NCI-H774 (cell line): ENCODE measurements at regions not wholly inside any gene's neighbourhood (a gene's known extent, or its start where the extent isn't known, plus 50 kb on each side); places are given as distances from the start of the nearest gene placed in this dataset.

ENCODE experiments used
- DNase-seq: peaks from one replicate; lab custom pipeline; 2025; lab: John Stamatoyannopoulos, UW

DNA sequence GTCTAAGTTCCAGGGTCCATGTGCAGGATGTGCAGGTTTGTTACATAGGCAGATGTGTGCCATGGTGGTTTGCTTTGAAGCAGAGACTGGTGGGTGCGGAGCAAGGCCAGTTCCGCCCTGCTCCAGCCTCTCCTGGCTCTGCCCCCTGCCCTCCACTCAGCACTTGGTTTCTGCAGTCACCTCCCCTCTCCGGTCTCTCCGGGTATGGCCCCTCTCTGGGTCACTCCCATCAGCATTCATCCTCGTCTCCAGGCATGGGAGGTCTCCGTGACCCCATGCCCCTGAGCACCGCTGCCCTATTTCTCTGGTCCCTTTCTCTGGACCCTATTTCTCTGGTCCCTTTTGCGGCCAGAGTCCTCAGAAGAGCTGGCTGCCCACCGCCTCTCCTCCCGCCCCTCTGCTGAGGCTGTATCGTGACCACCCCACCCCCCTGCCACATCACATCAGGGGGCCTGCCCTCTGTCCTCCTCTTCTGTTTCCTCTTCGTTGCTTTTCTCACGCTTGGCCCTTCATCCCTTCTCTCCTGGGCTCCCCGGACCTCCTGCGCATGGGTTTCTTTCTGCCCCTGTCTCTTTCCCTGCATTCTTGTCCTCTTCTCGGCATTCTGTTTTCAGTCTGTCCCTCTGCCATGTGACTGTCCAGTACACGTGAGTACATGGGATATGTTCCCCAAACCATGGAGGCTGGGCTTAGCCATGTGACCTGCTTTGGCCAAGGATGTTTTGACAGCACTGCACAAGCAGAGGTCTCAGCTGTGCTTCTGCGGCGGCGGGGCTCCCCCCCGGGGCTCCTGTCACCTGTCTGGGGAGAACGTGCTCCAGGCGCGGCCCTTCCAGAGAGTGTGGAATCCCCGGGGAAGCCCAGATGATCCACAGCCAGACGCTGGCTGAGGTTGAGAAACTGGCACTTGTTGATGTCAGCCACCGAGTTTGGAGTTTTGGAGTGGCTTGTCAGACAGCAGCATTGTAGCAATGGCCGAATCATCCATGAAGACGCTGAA lies 54.4 kb upstream of the C1orf174 start:
- DNase-seq: no peak

DNA sequence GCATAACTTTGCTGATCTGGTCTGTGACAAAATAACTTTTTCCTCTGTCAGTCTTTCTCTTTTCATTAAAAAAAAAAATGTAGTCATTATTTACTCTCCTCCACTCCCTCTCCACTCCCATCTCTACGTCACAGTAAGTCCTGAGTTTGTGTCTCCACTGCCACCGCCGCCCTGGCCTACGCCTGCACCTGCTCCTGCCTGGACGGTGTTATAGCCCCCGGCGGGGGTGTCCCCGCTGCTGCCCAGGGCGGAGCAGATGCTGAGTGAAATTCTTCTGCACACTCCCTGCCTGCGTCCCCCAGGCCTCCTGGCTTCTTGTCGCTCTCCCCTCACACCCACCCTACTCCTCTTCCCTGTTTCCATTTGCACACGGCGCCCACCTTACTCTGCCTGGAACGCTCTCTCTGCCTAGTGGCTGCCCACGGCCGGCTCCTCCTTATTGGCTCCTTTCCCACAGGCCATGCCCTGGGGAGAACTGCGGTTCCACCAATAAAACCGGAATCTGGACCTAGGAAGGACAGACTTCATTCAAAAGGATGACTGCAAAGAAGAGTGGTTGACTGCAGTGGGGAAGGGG lies 55.2 kb upstream of the C1orf174 start:
- no peak for DNase-seq

DNA sequence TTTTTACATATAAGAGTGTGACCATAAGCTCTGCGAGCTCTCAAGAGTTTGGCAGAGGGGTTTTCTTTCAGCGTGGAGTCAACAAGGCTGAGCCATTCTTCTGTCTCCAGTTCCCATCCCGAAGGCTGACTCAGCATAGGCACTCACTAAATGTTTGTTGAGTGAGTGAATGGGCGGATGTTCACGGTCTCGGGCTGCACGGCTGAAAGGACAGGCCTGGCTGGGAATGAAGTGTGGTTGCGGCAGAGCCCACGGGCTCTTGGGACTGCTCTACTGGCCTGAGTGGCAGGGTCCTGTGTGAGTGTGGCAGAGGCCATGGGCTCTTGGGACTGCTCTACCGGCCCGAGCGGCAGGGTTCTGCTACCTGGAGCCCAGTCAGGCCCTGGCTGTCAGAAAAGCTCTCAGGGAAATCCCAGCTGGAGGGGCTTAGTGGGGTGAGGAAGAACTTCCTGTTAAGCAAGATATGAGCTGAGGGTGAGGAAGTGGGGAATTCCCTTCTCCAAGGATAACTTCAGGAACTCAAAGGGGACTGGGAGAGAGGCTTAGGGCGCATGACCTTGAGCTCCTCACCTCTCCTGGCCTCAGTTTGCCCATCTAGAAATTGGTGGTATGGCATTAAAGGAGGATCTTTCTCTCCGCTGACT lies 56.6 kb upstream of the C1orf174 start:
- DNase-seq: no peak

DNA sequence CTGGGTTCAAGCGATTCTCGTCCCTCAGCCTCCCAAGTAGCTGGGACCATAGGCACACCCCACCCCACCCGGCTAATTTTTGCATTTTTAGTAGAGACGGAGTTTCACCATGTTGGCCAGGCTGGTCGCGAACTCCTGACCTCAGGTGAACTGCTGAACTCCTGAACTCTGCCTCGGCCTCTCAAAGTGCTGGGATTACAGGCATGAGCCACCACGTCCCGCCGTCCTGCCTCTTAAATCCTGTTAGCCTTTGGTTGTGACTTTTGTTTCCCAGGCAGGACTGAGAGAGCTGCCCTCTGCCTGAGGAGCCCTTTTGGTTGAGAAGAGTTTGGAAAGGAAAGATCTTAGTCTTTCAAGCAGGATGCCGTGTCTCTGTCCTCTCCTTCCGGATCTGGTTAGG lies 59.3 kb upstream of the C1orf174 start:
- DNase-seq: no peak

DNA sequence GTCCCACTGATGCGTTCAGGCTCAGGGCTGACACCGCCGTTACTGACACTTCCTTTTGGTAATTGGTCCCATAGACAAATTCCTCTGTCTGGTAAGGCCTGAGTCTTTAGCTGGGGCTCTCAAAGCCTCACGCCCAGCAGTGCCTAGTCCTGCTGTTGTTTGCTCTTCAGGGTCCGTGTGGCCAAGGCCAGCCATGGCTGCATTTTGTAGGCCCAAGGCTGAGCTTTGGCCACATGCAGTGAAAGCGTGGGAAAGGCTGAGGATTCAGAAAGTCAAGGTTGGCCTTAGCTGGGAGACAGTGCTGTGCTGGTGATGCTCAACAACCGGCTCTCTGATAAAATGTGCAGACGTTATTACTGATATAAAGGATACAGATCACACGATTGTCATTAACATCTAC lies 63.5 kb upstream of the C1orf174 start:
- no peak for DNase-seq

DNA sequence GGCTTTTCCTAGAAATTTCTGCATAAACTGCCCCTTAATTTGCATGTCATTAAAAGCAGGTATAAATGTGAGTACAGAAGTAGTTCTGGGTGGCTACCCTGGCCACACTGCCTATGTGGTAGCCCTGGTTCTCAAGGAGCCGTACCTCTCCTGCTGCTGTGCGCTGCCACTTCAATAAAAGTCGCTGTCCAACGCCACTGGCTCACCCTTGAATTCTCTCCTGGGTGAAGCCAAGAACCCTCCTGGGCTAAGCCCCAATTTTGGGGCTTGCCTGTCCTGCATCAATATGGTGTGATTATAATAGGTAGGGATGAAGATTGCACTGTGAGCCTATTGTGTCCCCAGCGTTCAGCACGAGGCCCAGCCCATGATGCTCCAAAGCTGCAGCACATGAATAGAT lies 65.6 kb upstream of the C1orf174 start:
- no peak for DNase-seq

DNA sequence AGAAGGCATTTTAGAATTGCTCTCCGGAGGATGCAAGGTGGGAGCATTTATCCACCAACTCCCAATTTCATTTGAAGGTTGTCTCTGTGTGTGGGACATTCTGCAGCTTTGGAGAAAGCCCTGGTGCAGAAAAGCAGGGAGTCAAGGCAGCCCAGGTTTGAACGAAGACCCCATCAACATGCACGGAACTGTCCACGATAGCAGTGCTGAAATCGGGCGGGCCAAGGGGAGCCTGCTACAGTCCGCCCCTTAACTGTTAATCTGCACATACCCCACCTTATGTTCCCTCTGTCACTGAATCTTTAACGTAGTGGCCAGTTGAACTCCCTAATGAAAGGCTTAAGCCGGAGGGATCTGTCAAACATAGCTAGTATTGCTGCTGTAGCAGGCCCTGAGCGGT lies 68.8 kb upstream of the C1orf174 start:
- DNase-seq: no peak

DNA sequence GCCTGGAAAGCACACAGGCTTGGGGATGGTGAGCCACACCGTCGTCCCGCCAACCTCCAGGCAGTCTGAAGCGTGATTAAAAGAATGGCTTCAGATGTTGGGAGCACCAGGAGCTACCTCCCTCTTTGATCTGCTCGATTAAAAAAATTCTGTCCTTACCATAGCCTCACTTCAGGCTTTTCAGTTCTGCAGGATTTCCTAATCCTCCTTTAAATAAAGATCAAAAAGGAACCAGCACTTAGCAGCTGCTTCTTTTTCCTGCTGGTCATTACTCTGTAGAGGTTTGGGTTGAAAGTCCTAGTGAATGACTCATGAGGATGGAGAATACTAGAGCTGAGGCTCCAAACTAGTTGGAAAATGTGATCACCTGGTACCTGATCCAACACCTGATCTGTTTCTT lies 71.9 kb upstream of the C1orf174 start:
- no peak for DNase-seq

DNA sequence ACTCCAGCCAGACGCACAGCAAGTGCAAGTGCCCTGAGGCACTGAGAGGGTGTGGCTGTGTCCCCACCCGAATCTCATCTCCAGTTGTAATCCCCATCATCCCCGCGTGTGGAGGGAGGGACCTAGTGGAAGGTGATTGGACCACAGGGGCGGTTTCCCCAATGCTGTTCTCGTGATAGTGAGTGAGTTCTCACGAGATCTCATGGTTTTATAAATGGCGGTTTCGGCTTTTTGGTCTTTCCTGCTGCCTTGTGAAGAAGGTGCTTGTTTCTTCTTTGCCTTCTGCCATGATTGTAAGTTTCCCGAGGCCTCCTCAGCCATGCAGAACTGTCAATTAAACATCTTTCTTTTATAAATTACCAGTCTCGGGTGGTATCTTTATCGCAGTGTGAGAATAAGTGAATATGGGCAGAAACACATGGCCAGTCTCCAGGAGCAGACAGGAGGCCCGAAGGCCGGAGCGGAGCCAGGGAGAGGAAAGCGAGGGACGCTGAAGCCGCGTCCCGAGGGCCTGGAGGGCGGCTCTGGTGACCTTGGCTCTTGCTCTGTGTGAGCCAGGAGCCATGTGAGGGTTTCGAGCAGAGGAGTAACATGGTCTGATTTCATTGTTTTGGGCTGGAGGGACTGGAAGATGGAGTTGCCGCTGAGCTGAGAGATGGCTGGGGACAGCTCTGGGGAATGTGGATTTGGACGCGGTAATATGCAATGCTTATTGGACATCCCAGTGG lies 76.0 kb upstream of the C1orf174 start:
- no peak for DNase-seq

DNA sequence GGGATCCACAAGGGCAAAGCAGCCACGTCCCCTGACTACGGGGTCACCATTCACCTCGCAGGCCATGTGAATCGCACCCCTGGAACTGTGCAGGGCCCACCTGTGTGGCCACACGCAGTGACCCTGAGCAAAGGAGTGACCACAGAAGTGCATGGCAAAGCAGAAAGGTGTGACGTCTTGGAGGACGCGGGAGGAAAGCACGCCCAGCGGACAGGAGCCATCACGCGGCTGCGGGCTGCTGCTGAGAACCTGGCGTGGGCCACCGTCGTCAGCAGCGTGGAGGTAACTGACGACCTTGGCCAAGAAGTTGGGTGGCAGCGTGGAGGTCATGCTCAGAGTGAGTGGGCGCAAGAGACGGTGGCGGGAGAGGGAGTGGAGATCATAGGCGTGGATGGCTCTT lies 76.7 kb upstream of the C1orf174 start:
- no peak for DNase-seq

DNA sequence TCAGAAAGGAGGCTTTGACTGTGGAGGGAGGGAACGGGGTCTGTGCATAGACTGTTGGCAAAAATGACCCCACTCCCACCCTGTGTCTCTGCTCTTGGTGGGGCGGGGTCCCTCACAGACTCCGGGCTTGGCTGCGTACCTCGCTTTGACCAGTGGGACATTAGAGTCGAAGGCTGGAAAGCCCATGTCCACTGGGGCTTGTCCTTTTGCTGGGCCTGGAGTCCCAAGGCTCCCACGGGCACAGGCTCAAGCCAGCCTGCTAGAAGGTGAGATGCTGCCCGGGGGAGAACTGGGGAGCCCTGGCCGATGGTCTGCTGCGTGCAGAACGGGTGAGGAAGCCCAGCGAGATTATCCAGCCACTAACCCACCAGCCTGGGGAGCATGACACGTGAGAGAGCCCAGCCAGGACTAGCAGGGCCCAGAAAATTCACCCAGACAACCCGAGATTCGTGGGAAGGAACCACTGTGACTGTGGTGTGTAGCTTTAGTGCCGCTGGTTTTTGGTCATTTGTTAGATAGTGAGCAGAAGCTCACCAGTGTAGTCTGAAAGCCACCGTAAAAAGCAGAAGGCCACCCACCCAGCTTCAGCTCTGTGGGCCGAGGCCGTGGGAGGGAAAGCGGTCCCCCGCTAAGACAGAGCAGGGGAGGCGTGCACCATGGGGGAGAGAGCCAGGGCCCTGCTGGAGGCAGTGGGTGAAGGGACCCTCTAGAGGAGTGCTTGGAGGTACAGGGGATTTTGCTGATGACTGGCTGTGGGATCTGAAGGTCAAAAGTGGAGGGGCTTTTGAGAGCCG lies 78.3 kb upstream of the C1orf174 start:
- DNase-seq: no peak

DNA sequence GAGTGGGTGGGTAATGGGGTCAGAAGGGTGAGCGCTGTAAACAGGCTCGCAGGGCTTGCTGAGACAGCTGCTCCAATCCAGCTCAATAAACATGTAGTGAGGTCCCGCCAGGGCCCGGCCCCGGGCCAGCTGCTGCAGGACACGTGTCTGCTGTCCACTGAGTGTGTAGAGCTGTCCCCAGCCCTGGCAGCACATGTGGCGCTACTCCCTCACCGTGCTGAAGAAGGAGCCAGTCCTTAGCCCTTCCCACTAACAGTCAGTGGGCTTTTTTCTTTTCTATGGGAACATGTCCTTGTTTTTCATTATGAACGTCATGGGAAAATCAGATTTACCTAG lies 78.9 kb upstream of the C1orf174 start:
- no peak for DNase-seq

DNA sequence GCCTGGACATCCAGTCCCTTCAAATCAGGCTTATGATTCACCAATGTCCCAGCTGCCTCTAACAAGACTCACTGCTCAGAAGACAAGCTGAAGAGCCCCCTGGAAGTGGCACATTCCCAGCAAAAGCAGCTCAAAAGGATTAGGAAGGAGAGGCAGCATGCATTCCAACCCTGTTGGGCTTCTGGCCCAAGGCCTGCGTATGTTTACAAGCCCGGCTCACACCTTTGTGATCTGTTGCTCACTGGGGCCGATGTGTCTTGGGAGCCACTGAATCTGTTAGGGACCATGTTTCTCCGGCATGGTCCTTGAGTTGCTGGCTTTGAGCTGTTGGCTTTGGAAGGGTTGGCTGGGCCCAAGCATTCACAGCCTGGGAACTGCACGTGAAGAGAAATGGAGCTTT lies 81.2 kb upstream of the C1orf174 start:
- no peak for DNase-seq

DNA sequence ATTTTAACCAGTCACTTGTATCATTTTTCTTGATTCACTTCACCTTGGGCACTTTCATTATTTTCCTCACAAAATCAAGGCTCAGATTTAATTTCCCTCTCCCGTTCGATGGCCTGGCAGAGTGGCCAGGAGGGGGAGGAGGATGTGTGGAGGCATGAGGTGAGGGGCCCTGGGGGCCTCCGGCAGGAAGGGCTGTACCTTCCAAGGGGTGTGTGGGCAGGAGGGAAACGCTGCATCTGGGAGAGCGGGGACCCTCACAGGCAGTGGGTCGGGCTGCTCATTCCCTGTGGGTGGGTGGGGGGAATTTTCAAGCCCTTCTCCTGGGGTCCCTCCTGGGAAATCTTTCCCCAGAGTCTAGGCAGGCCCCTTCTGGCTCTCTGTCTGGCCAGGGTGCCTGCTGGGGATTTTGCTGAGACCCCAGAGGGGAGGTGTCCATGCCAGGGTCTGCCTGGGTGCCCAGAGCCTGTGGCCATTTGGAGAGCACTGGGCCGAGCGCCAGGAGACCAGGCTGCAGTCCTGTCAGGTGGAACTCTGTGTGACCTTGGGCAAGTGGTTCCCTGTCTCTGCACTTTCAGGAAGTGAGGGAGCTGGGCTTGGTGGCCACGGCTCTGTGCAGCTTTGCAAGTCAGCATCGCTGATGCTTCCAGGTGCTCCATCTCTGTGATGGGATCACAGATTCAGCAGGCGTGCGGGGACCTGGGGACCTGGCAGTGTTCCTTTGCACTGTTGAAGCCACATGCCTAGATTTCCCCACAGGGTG lies 81.9 kb upstream of the C1orf174 start:
- no peak for DNase-seq

DNA sequence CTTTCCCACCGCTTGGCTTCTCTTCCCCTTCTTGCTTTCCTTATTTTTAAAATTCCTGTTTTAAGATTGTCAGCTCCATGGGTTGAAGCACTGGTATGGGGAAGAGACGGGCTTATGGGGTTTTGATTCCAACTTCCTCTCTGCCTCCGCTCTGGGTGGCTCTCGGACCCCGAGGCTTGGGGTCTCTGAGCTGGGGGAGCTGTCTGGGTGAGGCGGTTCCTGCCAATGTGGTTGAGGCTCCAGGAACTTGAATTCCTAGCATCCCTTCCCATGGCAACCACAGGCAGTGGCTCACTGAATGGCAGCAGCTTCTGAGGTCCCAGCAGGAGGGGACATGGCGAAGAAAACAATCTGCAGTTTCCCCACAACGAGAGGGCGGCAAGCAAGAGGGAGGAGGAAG lies 83.1 kb upstream of the C1orf174 start:
- DNase-seq: no peak

DNA sequence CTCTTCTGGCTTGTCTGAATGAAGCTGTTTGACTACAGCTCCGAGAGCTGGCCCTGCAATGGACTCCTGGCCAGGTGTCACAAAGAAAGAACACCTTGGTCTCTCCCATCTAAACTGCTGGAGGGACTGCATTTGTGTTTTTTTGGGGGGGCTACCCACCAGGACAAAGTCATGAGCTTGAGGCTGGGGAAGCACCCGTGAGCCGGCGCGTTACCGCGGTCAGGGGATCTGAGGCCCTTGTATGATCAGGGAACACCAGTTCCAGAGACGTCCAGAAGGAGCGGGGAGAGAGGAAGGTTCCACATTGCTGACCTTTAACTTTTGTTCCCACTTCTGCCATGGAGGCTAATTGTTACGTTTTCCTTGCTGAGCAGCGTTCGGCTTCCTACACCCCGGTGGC lies 84.5 kb upstream of the C1orf174 start:
- DNase-seq: no peak

DNA sequence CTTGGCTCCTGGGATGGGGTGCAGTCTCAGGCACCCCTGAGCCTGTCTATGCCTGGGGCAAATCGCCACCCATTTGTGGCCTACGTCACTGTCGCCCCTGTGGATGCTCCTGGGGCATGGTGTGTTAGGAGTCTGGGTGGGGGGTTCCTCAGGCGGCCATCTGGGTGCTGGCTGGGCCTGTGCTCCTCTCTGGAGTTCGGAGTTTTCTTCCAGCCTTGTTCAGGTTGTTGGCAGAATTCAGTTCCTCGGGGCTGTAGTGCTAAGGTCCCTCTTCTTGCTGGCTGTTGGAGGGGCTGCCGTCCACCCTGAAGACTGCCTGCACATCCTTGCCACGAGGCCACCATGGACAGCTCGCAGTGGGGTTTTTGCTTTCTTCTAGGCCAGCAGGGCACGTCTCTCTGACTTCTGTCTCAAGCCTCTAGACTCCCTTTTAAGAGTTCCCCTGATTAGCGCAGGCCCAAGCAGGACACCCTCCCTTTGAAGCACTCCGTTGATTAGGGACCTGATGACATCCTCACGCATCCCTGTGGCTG lies 86.7 kb upstream of the C1orf174 start:
- no peak for DNase-seq

DNA sequence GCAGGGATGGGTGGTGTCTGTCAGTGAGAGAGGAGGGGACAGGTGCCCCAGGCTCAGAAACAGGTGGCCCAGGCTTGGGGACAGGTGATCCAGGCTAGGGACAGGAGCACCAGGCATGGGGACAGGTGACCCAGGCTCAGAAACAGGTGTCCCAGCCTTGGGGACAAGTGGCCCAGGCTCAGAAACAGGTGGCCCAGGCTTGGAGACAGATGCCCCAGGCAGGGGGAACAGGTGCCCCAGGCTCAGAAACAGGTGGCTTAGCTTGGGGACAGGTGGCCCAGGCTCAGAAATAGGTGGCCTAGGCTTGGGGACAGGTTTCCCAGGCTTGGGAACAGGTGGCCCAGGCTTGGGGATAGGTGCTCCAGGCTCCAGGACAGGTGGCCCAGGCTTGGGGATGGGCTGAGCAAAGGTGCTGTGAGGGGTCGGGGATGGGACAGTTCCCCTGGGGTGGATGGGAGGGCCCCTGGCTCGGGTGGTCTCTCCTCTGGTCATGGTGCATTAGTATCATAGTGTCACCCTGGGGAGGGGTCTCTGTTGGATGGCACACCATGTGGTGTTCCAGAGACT lies 87.7 kb upstream of the C1orf174 start:
- no peak for DNase-seq

DNA sequence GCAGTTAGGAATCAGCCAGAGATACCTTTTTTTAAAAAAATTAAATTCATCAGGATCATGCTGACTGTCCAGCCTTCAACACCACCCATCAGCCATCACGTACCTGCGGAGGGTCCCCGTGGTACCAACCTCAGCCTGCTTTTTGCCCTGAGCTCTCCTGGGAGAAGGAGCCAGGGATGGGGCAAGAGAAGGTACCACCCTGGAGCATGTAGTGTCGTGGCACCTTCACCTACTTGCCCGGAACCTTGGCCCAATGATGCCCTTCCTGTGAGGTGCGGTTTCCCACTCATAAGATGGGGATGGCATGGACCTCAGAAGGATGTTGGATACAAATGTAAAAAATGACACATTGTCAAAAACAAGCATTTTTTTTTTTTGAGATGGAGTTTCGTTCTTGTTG lies 88.4 kb upstream of the C1orf174 start:
- no peak for DNase-seq

DNA sequence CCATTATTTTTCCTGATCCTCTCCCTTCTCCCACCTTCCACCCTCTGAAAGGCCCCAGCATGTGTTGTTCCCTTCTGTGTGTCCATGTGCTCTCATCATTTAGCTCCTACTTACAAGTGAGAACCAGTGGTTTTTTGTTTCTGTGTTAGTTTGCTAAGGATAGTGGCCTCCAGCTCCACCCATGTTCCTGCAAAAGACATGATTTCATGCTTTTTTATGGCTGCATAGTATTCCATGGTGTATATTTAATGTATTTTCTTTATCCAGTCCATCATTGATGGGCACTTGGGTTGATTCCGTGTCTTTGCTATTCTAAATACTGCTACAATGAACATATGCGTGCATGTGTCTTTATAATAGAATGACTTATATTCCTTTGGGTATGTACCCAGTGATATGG lies 89.4 kb upstream of the C1orf174 start:
- no peak for DNase-seq
